ENCODE measurements at regions not wholly inside any gene's neighbourhood (a gene's known extent, or its start where the extent isn't known, plus 50 kb on each side); places are given as distances from the start of the nearest gene placed in this dataset.
"Not testable (repeated sequence)": the region's sequence is repeated elsewhere in the genome, so short reads cannot be mapped to it uniquely, and the experiment has no call there.

GRCh38 chr3:16686679-16687078 is 81.5 kb upstream of the DAZL start:
- no peak overlapping the region for H3K4me3 Mint-ChIP-seq
- no peaks in the 10 kb centered on the region for H3K9me3 Mint-ChIP-seq
- no peak overlapping the region for H3K27ac Mint-ChIP-seq
- no peaks in the 10 kb centered on the region for H3K4me1 Mint-ChIP-seq (ENCODE audit: low read depth)
- intact Hi-C loops (cut with micrococcal nuclease): no loop called here
- CTCF ChIA-PET: interaction anchor here (0.5 kb wide), 1 partner anchor 13 kb away, joined by 3 read pairs; no protein-coding TSS in a partner anchor
- no peak for DNase-seq
- H3K27me3 Mint-ChIP-seq (ENCODE audit: low read depth): no peaks in the 10 kb centered on the region
- no peaks in the 10 kb centered on the region for H3K36me3 Mint-ChIP-seq (ENCODE audit: low read depth)

DNA sequence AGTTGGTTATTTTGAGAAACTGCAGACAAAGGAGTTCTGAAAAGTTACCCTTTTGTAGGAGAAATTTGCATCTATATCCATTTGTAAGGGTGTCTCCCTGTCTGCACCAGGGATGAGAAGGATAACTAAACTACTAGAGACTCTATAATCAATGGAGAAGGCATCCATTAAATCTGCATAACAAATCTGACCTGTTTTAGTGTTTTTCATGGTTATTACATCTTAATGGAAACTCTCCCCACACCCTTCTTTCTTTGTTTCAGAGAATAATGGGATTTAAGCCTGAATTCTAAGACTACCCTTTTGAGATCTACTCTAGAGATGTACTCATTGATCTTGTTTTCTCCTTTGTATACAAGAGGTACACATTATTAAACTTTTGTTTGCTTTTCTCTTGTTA is 82.0 kb upstream of the DAZL start:
- H3K4me3 Mint-ChIP-seq: no peak overlapping the region
- intact Hi-C loops (cut with micrococcal nuclease): no loop called here
- DNase-seq: no peak
- H3K27ac Mint-ChIP-seq: no peak overlapping the region
- no peaks in the 10 kb centered on the region for H3K36me3 Mint-ChIP-seq (ENCODE audit: low read depth)
- no peaks in the 10 kb centered on the region for H3K9me3 Mint-ChIP-seq
- no peaks in the 10 kb centered on the region for H3K4me1 Mint-ChIP-seq (ENCODE audit: low read depth)
- CTCF ChIA-PET: no interaction called here
- no peaks in the 10 kb centered on the region for H3K27me3 Mint-ChIP-seq (ENCODE audit: low read depth)

GRCh38 chr3:16692486-16693344 is 87.5 kb upstream of the DAZL start:
- no peak overlapping the region for H3K27ac Mint-ChIP-seq
- CTCF ChIA-PET: no interaction called here
- no peaks in the 10 kb centered on the region for H3K4me1 Mint-ChIP-seq (ENCODE audit: low read depth)

DNA sequence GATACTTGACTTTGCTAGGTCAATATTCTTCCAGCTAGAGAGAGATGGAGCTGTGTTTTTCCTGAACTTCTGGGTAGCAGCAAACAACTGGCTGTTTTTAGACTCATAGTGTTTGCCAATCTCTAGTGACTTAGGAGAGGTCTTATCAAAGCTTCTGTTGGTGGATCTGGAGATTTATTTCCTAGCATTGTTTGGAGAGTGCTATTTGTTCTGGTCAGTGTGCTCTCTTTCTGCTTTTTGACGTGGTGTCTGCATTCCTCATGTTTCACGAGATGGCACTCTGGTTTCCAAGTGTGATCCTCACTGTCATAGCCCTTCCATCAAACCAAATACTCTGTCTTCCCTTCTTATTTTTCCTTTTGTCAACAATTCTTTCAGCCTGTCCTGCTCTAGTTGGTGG is 88.6 kb upstream of the DAZL start:
- Mint-ChIP-seq H3K27ac (no peak overlapping the region), H3K36me3 (ENCODE audit: low read depth) (no peaks in the 10 kb centered on the region), H3K9me3 (no peaks in the 10 kb centered on the region), H3K4me1 (ENCODE audit: low read depth) (no peaks in the 10 kb centered on the region), H3K27me3 (ENCODE audit: low read depth) (no peaks in the 10 kb centered on the region), H3K4me3 (no peak overlapping the region)
- intact Hi-C loops (cut with micrococcal nuclease): no loop called here
- CTCF ChIA-PET: interaction anchor here (1.5 kb wide), 1 partner anchor 92 kb away, joined by 5 read pairs; no protein-coding TSS in a partner anchor
- no peak for DNase-seq

More at GRCh38 chr3:16692486-16693344, 87.5 kb upstream of the DAZL start:
- Mint-ChIP-seq H3K27me3 (ENCODE audit: low read depth) (no peaks in the 10 kb centered on the region), H3K36me3 (ENCODE audit: low read depth) (no peaks in the 10 kb centered on the region), H3K9me3 (no peaks in the 10 kb centered on the region), H3K4me3 (no peak overlapping the region)
- DNase-seq: no peak
- intact Hi-C loops (cut with micrococcal nuclease): no loop called here

DNA sequence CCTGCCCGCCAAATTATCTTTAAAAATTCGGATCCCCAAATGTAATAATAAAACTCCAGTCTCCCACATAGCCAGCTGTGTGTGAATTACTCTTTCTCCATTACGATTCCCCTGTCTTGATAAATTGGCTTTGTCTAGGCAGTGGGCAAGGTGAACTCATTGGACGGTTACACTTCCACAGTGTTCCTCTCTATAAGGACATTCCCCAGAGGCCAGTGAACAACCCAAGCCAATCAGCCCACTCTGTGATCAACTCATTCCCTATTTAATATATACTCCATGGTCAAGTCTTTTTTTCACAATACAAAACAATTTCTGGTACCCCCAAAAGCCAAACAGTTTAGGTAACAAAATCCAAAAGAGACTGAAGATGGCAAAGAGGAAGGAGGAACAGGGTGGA is 90.5 kb upstream of the DAZL start:
- H3K4me3 Mint-ChIP-seq: no peak overlapping the region
- CTCF ChIA-PET: no interaction called here
- H3K4me1 Mint-ChIP-seq (ENCODE audit: low read depth): no peaks in the 10 kb centered on the region
- H3K27me3 Mint-ChIP-seq (ENCODE audit: low read depth): no peaks in the 10 kb centered on the region
- H3K9me3 Mint-ChIP-seq: no peaks in the 10 kb centered on the region
- no peak overlapping the region for H3K27ac Mint-ChIP-seq
- DNase-seq: no peak
- no peaks in the 10 kb centered on the region for H3K36me3 Mint-ChIP-seq (ENCODE audit: low read depth)
- intact Hi-C loops (cut with micrococcal nuclease): no loop called here

DNA sequence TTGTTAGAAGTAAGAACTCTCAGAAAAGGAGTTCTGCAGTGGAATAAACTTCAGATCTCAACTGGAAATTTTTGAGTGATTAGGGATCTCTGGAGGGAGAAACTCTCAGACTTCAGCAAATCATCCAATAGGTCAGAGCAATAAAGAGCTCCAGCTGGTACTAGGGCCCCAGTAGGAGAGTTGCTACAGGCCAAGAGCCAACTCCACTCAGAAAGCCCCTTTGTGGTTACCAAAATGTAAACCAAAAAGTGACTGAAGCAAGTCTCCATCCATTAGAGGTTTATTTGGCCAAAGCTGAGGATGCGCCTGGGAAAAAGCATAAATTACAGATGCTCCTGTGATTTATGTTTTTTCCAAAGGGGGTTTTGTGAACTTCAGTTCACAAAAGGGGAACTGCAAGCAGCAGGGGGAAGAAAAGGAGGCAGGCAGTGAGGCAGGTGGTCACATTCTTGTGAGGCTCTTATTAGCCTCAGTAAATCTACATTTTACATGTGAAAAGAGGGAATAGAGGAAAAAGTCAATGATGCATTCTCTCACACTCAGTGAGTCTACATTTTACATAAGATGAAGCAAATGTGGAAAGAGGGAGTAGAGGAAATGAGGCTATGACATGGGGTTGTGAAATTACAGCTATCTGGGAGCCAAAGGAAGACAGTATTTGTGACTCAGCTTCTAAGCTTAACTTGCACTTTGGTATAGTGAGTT is 92.4 kb upstream of the DAZL start:
- Mint-ChIP-seq H3K27ac (no peak overlapping the region), H3K27me3 (ENCODE audit: low read depth) (no peaks in the 10 kb centered on the region), H3K4me3 (no peak overlapping the region), H3K9me3 (no peaks in the 10 kb centered on the region), H3K4me1 (ENCODE audit: low read depth) (no peaks in the 10 kb centered on the region), H3K36me3 (ENCODE audit: low read depth) (no peaks in the 10 kb centered on the region)
- intact Hi-C loops (cut with micrococcal nuclease): no loop called here
- no peak for DNase-seq
- CTCF ChIA-PET: interaction anchor here (0.8 kb wide), 1 partner anchor 171 kb away, joined by 3 read pairs; no protein-coding TSS in a partner anchor

- no peaks in the 10 kb centered on the region for H3K27me3 Mint-ChIP-seq (ENCODE audit: low read depth)
- CTCF ChIA-PET: no interaction called here
- intact Hi-C loops (cut with micrococcal nuclease): no loop called here
Measured at GRCh38 chr3:16700651-16701050, 95.4 kb upstream of the DAZL start.

GRCh38 chr3:16704941-16705340 is 99.7 kb upstream of the DAZL start:
- Mint-ChIP-seq H3K4me1 (ENCODE audit: low read depth) (no peaks in the 10 kb centered on the region), H3K27ac (no peak overlapping the region), H3K4me3 (no peak overlapping the region), H3K36me3 (ENCODE audit: low read depth) (no peaks in the 10 kb centered on the region), H3K27me3 (ENCODE audit: low read depth) (no peaks in the 10 kb centered on the region), H3K9me3 (no peaks in the 10 kb centered on the region)
- intact Hi-C loops (cut with micrococcal nuclease): no loop called here
- DNase-seq: no peak
- CTCF ChIA-PET: no interaction called here

More at GRCh38 chr3:16700651-16701050, 95.4 kb upstream of the DAZL start:
- Mint-ChIP-seq H3K36me3 (ENCODE audit: low read depth) (no peaks in the 10 kb centered on the region), H3K4me1 (ENCODE audit: low read depth) (no peaks in the 10 kb centered on the region), H3K27ac (no peak overlapping the region), H3K4me3 (no peak overlapping the region), H3K9me3 (no peaks in the 10 kb centered on the region)
- DNase-seq: no peak

DNA sequence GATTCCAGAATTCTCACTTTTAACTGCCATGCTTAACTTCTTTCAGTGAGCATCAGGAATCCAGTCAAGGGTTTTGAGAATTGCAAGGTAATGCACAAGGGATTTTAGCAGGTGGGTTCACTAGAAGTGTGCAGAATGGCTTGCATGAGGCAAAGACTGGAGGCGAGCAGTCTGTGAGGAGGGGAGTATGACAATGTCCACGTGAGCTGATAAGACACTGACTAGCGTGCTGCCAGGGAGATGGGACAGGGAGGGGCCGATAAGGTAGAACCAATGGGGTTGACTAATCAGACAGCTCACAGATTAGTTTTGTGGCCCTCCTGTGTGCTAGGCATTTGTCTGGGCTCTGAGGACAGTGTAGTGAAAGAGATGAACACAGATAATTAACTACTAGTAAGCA is 102.0 kb upstream of the DAZL start:
- intact Hi-C loops (cut with micrococcal nuclease): no loop called here
- Mint-ChIP-seq H3K36me3 (ENCODE audit: low read depth) (no peaks in the 10 kb centered on the region), H3K27ac (no peak overlapping the region), H3K9me3 (no peaks in the 10 kb centered on the region), H3K4me1 (ENCODE audit: low read depth) (no peaks in the 10 kb centered on the region), H3K27me3 (ENCODE audit: low read depth) (no peaks in the 10 kb centered on the region), H3K4me3 (no peak overlapping the region)
- DNase-seq: no peak
- CTCF ChIA-PET: no interaction called here

DNA sequence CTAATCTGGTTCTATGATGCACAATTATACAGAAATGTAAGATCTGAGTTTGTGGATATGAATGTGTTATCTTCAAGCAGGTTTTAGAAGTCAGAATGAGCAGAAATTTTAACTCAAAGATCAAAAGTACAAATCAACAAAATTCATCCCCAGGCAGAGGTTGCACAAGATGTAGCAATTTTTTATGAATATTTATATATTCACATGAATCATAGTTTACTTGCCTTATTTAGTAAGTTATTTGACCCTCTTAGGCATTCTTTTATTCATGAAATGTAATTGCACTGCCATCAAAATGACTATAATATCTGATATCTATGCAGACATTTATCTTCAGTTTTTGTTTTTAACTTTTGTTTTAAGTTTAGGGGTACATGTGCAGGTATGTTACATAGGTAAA is 103.1 kb upstream of the DAZL start:
- H3K27ac Mint-ChIP-seq: no peak overlapping the region
- no peaks in the 10 kb centered on the region for H3K36me3 Mint-ChIP-seq (ENCODE audit: low read depth)
- H3K4me1 Mint-ChIP-seq (ENCODE audit: low read depth): no peaks in the 10 kb centered on the region
- CTCF ChIA-PET: interaction anchor here (0.6 to 0.7 kb wide), 2 partner anchors 431 to 1127 kb away, joined by 3 read pairs; no protein-coding TSS in a partner anchor
- no peak overlapping the region for H3K4me3 Mint-ChIP-seq
- H3K9me3 Mint-ChIP-seq: peaks cover 9% of the 10 kb centered on the region
- intact Hi-C loops (cut with micrococcal nuclease): no loop called here
- DNase-seq: no peak
- H3K27me3 Mint-ChIP-seq (ENCODE audit: low read depth): no peaks in the 10 kb centered on the region

DNA sequence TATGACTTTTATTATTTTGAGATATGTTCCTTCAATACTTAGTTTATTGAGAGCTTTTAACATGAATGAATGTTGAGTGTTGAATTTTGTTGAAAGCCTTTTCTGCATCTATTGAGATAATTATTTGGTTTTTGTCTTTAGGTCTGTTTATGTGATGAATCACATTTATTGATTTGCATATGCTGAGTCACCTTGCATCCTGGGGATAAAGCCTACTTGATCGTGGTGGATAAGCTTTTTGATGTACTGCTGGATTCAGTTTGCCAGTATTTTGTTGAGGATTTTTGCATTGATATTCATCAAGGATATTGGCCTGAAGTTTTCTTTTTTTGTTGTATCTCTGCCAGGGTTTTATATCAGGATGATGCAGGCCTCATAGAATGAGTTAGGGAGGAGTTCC is 106.5 kb upstream of the DAZL start:
- H3K9me3 Mint-ChIP-seq: peaks cover 16% of the 10 kb centered on the region
- intact Hi-C loops (cut with micrococcal nuclease); H3K27me3 Mint-ChIP-seq (ENCODE audit: low read depth); H3K27ac Mint-ChIP-seq; H3K4me1 Mint-ChIP-seq (ENCODE audit: low read depth); H3K36me3 Mint-ChIP-seq (ENCODE audit: low read depth); H3K4me3 Mint-ChIP-seq; DNase-seq: not testable (repeated sequence)
- CTCF ChIA-PET: interaction anchor here (0.5 kb wide), 1 partner anchor 86 kb away, joined by 3 read pairs; no protein-coding TSS in a partner anchor

DNA sequence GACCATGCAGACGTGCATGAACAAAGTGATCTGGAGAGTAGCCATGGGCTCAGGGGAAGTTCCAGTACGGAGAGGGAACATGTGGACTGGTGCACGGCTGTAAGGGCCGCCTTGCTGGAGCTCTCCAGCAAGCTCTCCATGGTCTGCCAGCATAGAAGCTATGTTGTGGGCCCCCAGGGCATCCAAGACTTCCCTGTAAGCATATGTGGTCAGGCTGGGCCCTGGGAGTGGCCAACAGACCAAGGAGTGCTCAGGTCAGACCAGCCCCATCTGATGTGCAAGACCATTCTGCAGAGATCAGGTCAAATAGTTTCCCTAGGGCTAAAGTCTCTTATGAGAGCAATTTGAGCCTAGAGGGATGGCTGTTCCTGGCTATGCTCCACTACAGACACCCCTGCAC is 110.1 kb upstream of the DAZL start:
- CTCF ChIA-PET: interaction anchor here (0.6 kb wide), 1 partner anchor 398 kb away, joined by 3 read pairs; no protein-coding TSS in a partner anchor
- H3K27me3 Mint-ChIP-seq (ENCODE audit: low read depth): no peaks in the 10 kb centered on the region
- no peak for DNase-seq
- H3K9me3 Mint-ChIP-seq: peaks cover 16% of the 10 kb centered on the region
- no peaks in the 10 kb centered on the region for H3K36me3 Mint-ChIP-seq (ENCODE audit: low read depth)
- H3K4me3 Mint-ChIP-seq: no peak overlapping the region
- intact Hi-C loops (cut with micrococcal nuclease): no loop called here
- H3K27ac Mint-ChIP-seq: no peak overlapping the region
- no peaks in the 10 kb centered on the region for H3K4me1 Mint-ChIP-seq (ENCODE audit: low read depth)

- Mint-ChIP-seq H3K36me3 (ENCODE audit: low read depth) (no peaks in the 10 kb centered on the region), H3K9me3 (peaks cover 1% of the 10 kb centered on the region), H3K4me3 (no peak overlapping the region), H3K4me1 (ENCODE audit: low read depth) (no peaks in the 10 kb centered on the region), H3K27ac (no peak overlapping the region), H3K27me3 (ENCODE audit: low read depth) (no peaks in the 10 kb centered on the region)
- CTCF ChIA-PET: no interaction called here
- intact Hi-C loops (cut with micrococcal nuclease): no loop called here
- DNase-seq: no peak
Measured at GRCh38 chr3:16719426-16719825, 114.2 kb upstream of the DAZL start.

Data from activated naive CD4-positive, alpha-beta T cell treated with anti-CD3 and anti-CD28 coated beads for 36 hours (primary cell).